ENCODE measurements at regions not wholly inside any gene's neighbourhood (a gene's known extent, or its start where the extent isn't known, plus 50 kb on each side); places are given as distances from the start of the nearest gene placed in this dataset.
"Not testable (repeated sequence)": the region's sequence is repeated elsewhere in the genome, so short reads cannot be mapped to it uniquely, and the experiment has no call there.

DNA sequence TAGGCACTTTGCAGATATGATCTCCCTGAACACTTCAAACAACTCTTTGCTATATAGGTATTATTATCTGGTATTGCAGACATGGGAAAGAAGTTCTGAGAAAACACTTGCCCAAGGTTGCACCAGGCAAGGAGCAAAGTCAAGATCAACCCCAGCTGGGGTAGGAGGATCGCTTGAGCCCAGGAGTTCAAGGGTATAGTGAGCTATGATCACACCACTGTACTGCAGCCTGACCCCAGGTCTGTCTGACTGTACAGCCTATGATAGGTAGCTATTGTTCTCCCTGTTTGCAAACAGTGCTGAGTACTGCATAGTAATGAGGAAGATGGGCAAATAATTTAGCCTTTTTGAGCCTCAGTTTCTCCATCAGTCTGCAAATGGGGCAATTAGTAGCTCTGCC lies 60.5 kb upstream of the GRK3 start:
- not testable (repeated sequence) for DNase-seq (ENCODE audit: low read depth in 4 of 4, low spot score in 3 of 4)

GRCh38 chr22:25508161-25508560 lies 56.3 kb upstream of the GRK3 start:
- no peak for DNase-seq (ENCODE audit: low read depth in 4 of 4, low spot score in 3 of 4)

DNA sequence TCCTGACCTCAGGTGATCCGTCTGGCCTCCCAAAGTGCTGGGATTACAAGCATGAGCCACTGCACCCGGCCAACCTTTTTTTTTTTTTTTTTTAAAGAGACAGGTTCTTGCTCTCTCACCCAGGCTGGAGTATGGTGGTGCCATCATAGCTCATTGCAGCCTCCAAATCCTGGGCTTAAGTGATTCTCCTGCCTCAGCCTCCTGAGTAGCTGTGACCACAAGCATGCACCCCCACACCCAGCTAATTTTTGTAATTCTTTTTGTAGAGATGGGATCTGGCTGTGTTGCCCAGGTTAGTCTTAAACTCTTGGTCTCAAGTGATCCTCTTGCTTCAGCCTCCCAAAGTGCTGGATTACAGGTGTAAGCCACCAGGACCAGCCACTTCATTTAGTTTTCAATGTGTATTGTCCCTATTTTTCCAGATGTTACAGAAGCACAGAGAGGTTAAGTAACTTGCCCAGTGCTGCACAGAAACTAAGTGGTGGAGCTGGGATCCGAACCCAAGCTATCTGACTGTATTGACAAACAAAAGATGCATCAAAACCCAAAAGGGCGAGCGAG lies 55.6 kb upstream of the GRK3 start:
- DNase-seq (ENCODE audit: low read depth in 4 of 4, low spot score in 3 of 4): no peak

GRCh38 chr22:25509374-25509791 lies 55.1 kb upstream of the GRK3 start:
- DNase-seq (ENCODE audit: low read depth in 4 of 4, low spot score in 3 of 4): no peak

DNA sequence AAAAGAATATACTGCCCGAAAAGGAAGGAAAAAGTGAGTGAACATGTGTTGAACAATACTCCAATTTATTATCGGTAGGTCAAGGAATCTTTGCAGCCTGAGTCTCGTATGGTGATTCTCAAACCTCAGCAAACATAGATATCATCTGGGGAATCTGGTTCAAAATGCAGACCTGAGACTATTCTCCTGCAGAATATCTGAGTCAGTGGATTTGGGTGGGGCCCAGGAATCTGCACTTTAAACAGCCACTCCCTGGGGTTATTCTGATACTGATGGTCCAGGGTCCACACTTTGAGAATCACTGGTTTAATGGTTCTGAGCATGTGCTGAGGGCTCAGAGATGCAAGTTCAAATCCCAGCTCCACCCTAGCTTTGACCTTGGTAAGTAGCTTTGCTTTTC lies 53.6 kb upstream of the GRK3 start:
- no peak for DNase-seq (ENCODE audit: low read depth in 4 of 4, low spot score in 3 of 4)

DNA sequence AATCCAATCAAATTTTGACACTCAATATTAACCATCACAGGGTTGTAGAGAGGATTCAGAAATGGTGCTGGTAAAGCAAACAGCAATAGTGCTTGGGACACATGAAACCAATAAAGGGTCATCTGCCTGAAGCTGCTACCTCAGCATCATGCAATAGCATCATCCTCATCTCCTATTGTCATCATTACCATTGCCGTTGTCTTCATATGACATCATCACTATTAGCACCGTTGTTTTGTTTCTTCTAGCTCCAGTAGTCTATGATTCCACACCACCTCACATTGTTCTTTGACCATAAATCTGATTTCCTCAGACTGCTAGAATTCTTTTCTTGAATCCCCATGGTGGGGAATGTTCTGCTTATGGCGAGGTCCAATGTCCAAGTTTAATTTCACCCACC lies 52.8 kb upstream of the GRK3 start:
- no peak for DNase-seq (ENCODE audit: low read depth in 4 of 4, low spot score in 3 of 4)

- no peak for DNase-seq (ENCODE audit: low read depth in 4 of 4, low spot score in 3 of 4)
These were observed 49.9 kb upstream of the GRK3 start for GRCh38 chr22:25514436-25515180.

All from left renal pelvis (tissue), 4 donors.